HEK293 (cell line): ENCODE measurements at regions not wholly inside any gene's neighbourhood (a gene's known extent, or its start where the extent isn't known, plus 50 kb on each side); places are given as distances from the start of the nearest gene placed in this dataset.
"Not testable (repeated sequence)": the region's sequence is repeated elsewhere in the genome, so short reads cannot be mapped to it uniquely, and the experiment has no call there.

Experiments used
- CTCF ChIA-PET: fragments of 350-600 bp; formaldehyde crosslinking; extraction: SDS; loops from one replicate; lab custom pipeline; 2021; ENCODE audit warnings: antibody characterized with exemption; lab: Yijun Ruan, JAX
- POLR2A ChIA-PET: fragments of 300-600 bp; formaldehyde crosslinking; extraction: SDS; loops from one replicate; lab custom pipeline; 2020; ENCODE audit warnings: antibody characterized with exemption, inconsistent platforms; lab: Yijun Ruan, JAX
- H3K27ac ChIP-seq: fragments of 200-500 bp; sonication (Bioruptor generic); 2 replicates; pipeline ENCODE4 v1.5.1; 2014; ENCODE audit warnings: low read depth, low read length, control low read depth, inconsistent platforms; ENCODE audit errors: extremely low read depth
- H3K36me3 ChIP-seq, 2 experiments: fragments of 200-500 bp in 1 of 2; sonication (Bioruptor generic) in 1 of 2; 1 replicate in 1 of 2; 2 replicates in 1 of 2; pipeline ENCODE4 v1.5.1; 2014 to 2017; ENCODE audit warnings: inconsistent platforms in 2 of 2, low read length in 2 of 2; ENCODE audit not compliant: control insufficient read depth in 2 of 2, insufficient read depth in 1 of 2
- H3K4me1 ChIP-seq: fragments of 200-500 bp; sonication (Bioruptor generic); 2 replicates; pipeline ENCODE4 v1.5.1; 2014; ENCODE audit warnings: mild to moderate bottlenecking, low read length, inconsistent platforms; ENCODE audit not compliant: control insufficient read depth, insufficient read depth
- H3K4me3 ChIP-seq: 2 replicates; pipeline ENCODE4 v1.5.1; 2011; ENCODE audit warnings: low read depth, mild to moderate bottlenecking, control low read depth, low read length, moderate library complexity
- H3K9me3 ChIP-seq: fragments of 200-500 bp; sonication (Bioruptor generic); 2 replicates; pipeline ENCODE4 v1.5.1; 2014; ENCODE audit warnings: low read depth, low read length, inconsistent platforms; ENCODE audit not compliant: control insufficient read depth, insufficient read depth
- EGR2 ChIP-seq: fragments of 450-650 bp; formaldehyde crosslinking; IDR thresholded peaks from 2 replicates; pipeline ENCODE4 v1.5.1; 2016; ENCODE audit warnings: low read depth, missing biosample characterization, missing genetic modification characterization
- GFI1B ChIP-seq: fragments of 450-650 bp; formaldehyde crosslinking; IDR thresholded peaks from 2 replicates; pipeline ENCODE4 v1.5.1; 2016; ENCODE audit warnings: missing biosample characterization, missing genetic modification characterization
- GLIS1 ChIP-seq: fragments of 450-650 bp; formaldehyde crosslinking; IDR thresholded peaks from 2 replicates; pipeline ENCODE4 v1.5.1; 2016; ENCODE audit warnings: missing biosample characterization, missing genetic modification characterization
- PRDM1 ChIP-seq: fragments of 450-650 bp; formaldehyde crosslinking; IDR thresholded peaks from 2 replicates; pipeline ENCODE4; 2016; ENCODE audit warnings: missing biosample characterization, missing genetic modification characterization
- WT1 ChIP-seq: fragments of 450-650 bp; formaldehyde crosslinking; IDR thresholded peaks from 2 replicates; pipeline ENCODE4 v1.5.1; 2016; ENCODE audit warnings: missing biosample characterization, missing genetic modification characterization
- ZBTB7A ChIP-seq: fragments of 450-650 bp; formaldehyde crosslinking; IDR thresholded peaks from 2 replicates; pipeline ENCODE4 v1.5.1; 2016; ENCODE audit warnings: low read depth, missing biosample characterization, missing genetic modification characterization
- ZNF114 ChIP-seq: fragments of 450-650 bp; formaldehyde crosslinking; IDR thresholded peaks from 2 replicates; pipeline ENCODE4 v1.5.0; 2017; ENCODE audit warnings: missing biosample characterization, missing genetic modification characterization
- ZNF132 ChIP-seq: fragments of 450-650 bp; formaldehyde crosslinking; IDR thresholded peaks from 2 replicates; pipeline ENCODE4 v1.5.1; 2017; ENCODE audit warnings: missing biosample characterization, missing genetic modification characterization, borderline replicate concordance
- ZNF211 ChIP-seq: fragments of 450-650 bp; formaldehyde crosslinking; IDR thresholded peaks from 2 replicates; pipeline ENCODE4 v1.5.1; 2016; ENCODE audit warnings: low read depth, missing biosample characterization, missing genetic modification characterization
- ZNF274 ChIP-seq, 2 experiments: fragments of 200-500 bp in 1 of 2; fragments of 450-650 bp in 1 of 2; sonication (Bioruptor generic) in 1 of 2; formaldehyde crosslinking in 1 of 2; IDR thresholded peaks; 2 replicates each; pipeline versions ENCODE4 v1.5.1 to v1.6.1; 2014 to 2016; ENCODE audit warnings: borderline replicate concordance in 1 of 2, inconsistent platforms in 1 of 2, low read length in 1 of 2, missing biosample characterization in 1 of 2, missing genetic modification characterization in 1 of 2
- ZNF311 ChIP-seq: fragments of 450-650 bp; formaldehyde crosslinking; IDR thresholded peaks from 2 replicates; pipeline ENCODE4 v1.5.1; 2017; ENCODE audit warnings: missing biosample characterization, missing genetic modification characterization, borderline replicate concordance
- ZNF555 ChIP-seq: fragments of 450-650 bp; formaldehyde crosslinking; conservative IDR thresholded peaks from 2 replicates; pipeline ENCODE4 v1.5.1; 2017; ENCODE audit warnings: missing biosample characterization, mild to moderate bottlenecking, missing genetic modification characterization, inconsistent platforms
- ZNF610 ChIP-seq: fragments of 450-650 bp; formaldehyde crosslinking; IDR thresholded peaks from 2 replicates; pipeline ENCODE4 v1.5.1; 2016; ENCODE audit warnings: missing biosample characterization, missing genetic modification characterization, borderline replicate concordance
- ZNF664 ChIP-seq: fragments of 450-650 bp; formaldehyde crosslinking; IDR thresholded peaks from 2 replicates; pipeline ENCODE4 v1.5.1; 2016; ENCODE audit warnings: missing biosample characterization, missing genetic modification characterization
- ZNF837 ChIP-seq: fragments of 450-650 bp; formaldehyde crosslinking; IDR thresholded peaks from 2 replicates; pipeline ENCODE4 v1.5.1; 2016; ENCODE audit warnings: missing biosample characterization, missing genetic modification characterization
- TF ChIP-seq, protein P1 (sequence below): IDR thresholded peaks from 2 replicates; pipeline ENCODE4 v1.6.1; 2011; ENCODE audit warnings: mild to moderate bottlenecking, low read depth, low read length, borderline replicate concordance
- TF ChIP-seq, protein P2 (sequence below): fragments of 450-650 bp; formaldehyde crosslinking; IDR thresholded peaks from 2 replicates; pipeline ENCODE4 v1.5.1; 2016; ENCODE audit warnings: missing biosample characterization, missing genetic modification characterization

DNA sequence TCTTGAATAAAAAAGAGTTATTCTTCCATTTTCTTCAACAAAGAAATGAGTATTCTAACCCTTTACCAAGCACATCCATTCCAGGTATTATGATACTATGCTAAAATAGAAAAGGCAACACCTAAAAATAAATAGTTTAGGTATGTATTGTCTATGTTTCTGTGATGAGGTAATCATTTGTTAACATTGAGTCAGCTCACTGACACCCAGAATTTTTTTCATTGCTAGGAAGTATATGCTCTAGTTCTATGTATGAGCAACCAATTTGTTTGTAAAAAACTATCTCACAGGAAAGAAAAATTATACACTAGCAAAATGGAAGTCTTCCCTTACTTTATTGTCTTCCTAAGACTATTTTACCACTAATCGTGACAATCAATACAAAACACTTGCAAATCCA lies 615.6 kb upstream of the GRIN3A start (continued):
- no peak for TF ChIP-seq ZNF132 (tag by site-specific recombination)

DNA sequence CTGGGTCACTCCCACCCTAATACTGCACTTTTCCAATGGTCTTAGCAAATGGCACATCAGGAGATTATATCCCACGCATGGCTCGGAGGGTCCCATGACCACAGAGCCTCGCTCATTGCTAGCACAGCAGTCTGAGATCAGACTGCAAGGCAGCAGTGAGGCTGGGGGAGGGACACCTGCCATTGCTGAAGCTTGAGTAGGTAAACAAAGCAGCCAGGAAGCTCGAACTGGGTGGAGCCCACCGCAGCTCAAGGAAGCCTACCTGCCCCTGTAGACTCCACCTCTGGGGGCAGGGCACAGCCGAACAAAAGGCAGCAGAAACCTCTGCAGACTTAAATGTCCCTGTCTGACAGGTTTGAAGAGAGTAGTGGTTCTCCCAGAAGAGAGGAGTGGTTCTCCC lies 599.0 kb upstream of the GRIN3A start:
- H3K36me3 ChIP-seq, CTCF ChIA-PET, POLR2A ChIA-PET, H3K4me3 ChIP-seq, H3K27ac ChIP-seq, H3K9me3 ChIP-seq, H3K4me1 ChIP-seq: not testable (repeated sequence)

- TF ChIP-seq GLIS1 (tag by site-specific recombination) = no peak
- no peak for TF ChIP-seq ZNF610 (tag by site-specific recombination)
- TF ChIP-seq PRDM1 (tag by site-specific recombination) = no peak
- TF ChIP-seq WT1 = no peak
- Histone ChIP-seq H3K4me3 (no peak overlapping the region), H3K9me3 (no peaks in the 10 kb centered on the region), H3K27ac (no peak overlapping the region), H3K36me3 (no peaks in the 10 kb centered on the region), H3K4me1 (no peaks in the 10 kb centered on the region)
- CTCF ChIA-PET = no interaction called here
- POLR2A ChIA-PET = no interaction called here
These were observed 570.9 kb upstream of the GRIN3A start for GRCh38 chr9:102309379-102309778.

GRCh38 chr9:102295188-102295587 lies 556.7 kb upstream of the GRIN3A start:
- H3K9me3 ChIP-seq = no peaks in the 10 kb centered on the region
- H3K36me3 ChIP-seq = no peaks in the 10 kb centered on the region
- no peak overlapping the region for H3K27ac ChIP-seq
- H3K4me1 ChIP-seq = no peaks in the 10 kb centered on the region
- ChIA-PET CTCF (no interaction called here), POLR2A (no interaction called here)
- no peak overlapping the region for H3K4me3 ChIP-seq
- TF ChIP-seq, protein P1, sequence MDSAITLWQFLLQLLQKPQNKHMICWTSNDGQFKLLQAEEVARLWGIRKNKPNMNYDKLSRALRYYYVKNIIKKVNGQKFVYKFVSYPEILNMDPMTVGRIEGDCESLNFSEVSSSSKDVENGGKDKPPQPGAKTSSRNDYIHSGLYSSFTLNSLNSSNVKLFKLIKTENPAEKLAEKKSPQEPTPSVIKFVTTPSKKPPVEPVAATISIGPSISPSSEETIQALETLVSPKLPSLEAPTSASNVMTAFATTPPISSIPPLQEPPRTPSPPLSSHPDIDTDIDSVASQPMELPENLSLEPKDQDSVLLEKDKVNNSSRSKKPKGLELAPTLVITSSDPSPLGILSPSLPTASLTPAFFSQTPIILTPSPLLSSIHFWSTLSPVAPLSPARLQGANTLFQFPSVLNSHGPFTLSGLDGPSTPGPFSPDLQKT = no peak
- TF ChIP-seq, all 188 proteins: peak for 0

GRCh38 chr9:102273952-102274351 lies 535.5 kb upstream of the GRIN3A start:
- POLR2A ChIA-PET = no interaction called here
- no peak overlapping the region for H3K4me3 ChIP-seq
- no peaks in the 10 kb centered on the region for H3K9me3 ChIP-seq
- H3K4me1 ChIP-seq = no peaks in the 10 kb centered on the region
- CTCF ChIA-PET = no interaction called here
- H3K27ac ChIP-seq = no peak overlapping the region
- no peak for TF ChIP-seq ZBTB7A (tag by site-specific recombination)
- no peak for TF ChIP-seq ZNF274 (IDR thresholded peaks at IDR 0.05; ENCODE audit: low read length)
- no peak for TF ChIP-seq ZNF274 (tag by site-specific recombination; IDR thresholded peaks at IDR 0.05; ENCODE audit: borderline replicate concordance)
- TF ChIP-seq ZNF837 (tag by site-specific recombination) = no peak
- no peak for TF ChIP-seq ZNF114 (tag by site-specific recombination)
- TF ChIP-seq ZNF211 (tag by site-specific recombination) = no peak
- no peaks in the 10 kb centered on the region for H3K36me3 ChIP-seq

DNA sequence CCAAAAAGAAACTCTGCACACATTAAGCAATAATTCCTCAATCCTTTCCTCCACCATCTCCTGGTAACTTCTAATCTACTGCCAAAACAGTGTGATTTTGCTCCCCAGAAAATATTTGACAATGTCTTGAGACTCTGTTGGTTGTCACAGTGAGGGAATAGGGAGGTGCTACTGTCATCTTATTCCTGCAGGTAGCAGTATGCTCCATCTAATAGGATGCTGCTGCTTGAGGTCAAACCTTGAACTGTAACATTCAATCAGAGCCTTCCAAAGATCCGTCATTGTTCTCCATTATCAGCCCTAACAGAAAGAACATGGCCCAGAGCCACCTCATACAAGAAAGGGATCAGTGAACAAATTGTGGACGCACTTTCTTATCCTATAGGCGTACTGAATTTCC lies 514.7 kb upstream of the GRIN3A start:
- Histone ChIP-seq H3K4me1 (no peaks in the 10 kb centered on the region), H3K36me3 (no peaks in the 10 kb centered on the region), H3K4me3 (no peak overlapping the region), H3K9me3 (no peaks in the 10 kb centered on the region), H3K27ac (no peak overlapping the region)
- CTCF ChIA-PET = no interaction called here
- POLR2A ChIA-PET = no interaction called here
- TF ChIP-seq ZNF555 = no peak
- TF ChIP-seq ZNF664 (tag by site-specific recombination) = no peak
- no peak for TF ChIP-seq EGR2 (tag by site-specific recombination)
- no peak for TF ChIP-seq ZNF311 (tag by site-specific recombination)
- TF ChIP-seq, protein P2, sequence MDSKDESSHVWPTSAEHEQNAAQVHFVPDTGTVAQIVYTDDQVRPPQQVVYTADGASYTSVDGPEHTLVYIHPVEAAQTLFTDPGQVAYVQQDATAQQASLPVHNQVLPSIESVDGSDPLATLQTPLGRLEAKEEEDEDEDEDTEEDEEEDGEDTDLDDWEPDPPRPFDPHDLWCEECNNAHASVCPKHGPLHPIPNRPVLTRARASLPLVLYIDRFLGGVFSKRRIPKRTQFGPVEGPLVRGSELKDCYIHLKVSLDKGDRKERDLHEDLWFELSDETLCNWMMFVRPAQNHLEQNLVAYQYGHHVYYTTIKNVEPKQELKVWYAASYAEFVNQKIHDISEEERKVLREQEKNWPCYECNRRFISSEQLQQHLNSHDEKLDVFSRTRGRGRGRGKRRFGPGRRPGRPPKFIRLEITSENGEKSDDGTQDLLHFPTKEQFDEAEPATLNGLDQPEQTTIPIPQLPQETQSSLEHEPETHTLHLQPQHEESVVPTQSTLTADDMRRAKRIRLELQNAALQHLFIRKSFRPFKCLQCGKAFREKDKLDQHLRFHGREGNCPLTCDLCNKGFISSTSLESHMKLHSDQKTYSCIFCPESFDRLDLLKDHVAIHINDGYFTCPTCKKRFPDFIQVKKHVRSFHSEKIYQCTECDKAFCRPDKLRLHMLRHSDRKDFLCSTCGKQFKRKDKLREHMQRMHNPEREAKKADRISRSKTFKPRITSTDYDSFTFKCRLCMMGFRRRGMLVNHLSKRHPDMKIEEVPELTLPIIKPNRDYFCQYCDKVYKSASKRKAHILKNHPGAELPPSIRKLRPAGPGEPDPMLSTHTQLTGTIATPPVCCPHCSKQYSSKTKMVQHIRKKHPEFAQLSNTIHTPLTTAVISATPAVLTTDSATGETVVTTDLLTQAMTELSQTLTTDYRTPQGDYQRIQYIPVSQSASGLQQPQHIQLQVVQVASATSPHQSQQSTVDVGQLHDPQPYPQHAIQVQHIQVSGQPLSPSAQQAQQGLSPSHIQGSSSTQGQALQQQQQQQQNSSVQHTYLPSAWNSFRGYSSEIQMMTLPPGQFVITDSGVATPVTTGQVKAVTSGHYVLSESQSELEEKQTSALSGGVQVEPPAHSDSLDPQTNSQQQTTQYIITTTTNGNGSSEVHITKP (tag by site-specific recombination) = no peak
- TF ChIP-seq GFI1B (tag by site-specific recombination) = no peak
